ENCODE measurements at regions not wholly inside any gene's neighbourhood (a gene's known extent, or its start where the extent isn't known, plus 50 kb on each side); places are given as distances from the start of the nearest gene placed in this dataset.

DNA sequence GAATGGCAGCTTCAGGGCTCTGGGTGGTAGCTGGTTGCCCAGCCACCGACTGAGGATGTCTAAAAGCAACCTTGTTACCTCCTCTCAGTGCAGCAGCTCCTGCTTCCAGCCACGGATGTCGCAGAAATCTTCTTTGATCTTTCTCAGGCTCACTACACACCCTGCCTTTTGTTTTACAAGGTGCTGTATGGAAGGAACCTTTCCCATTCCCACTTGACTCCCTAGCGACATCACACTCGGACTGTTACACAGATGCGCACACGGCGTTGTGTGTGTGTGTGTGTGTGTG is 135.8 kb upstream of the CPHXL start:
- Histone ChIP-seq H4K8ac (ENCODE audit: low read depth in 2 of 2, low read length in 2 of 2) (no peak overlapping the region), H2BK20ac (ENCODE audit: low read depth, low read length) (no peak overlapping the region), H3K79me1 (ENCODE audit: low read depth in 1 of 2, low read length in 2 of 2) (no peaks in the 10 kb centered on the region), H2BK15ac (ENCODE audit: low read depth, low read length) (no peak overlapping the region), H3K4me2 (ENCODE audit: low read depth, low read length) (no peak overlapping the region), H2AFZ (replicated peaks; ENCODE audit: low read length, poor library complexity) (no peak overlapping the region), H2BK120ac (ENCODE audit: low read depth, low read length) (no peak overlapping the region), H3K14ac (replicated peaks; ENCODE audit: low read depth, low read length) (no peak overlapping the region), H2AK9ac (replicated peaks; ENCODE audit: low read depth, low read length, poor library complexity) (no peak overlapping the region), H3K9ac (ENCODE audit: low read depth, low read length) (no peak overlapping the region), H4K5ac (ENCODE audit: low read depth, low read length) (no peak overlapping the region), H3K9me3 (ENCODE audit: control insufficient read depth, insufficient read depth, low read length) (no peaks in the 10 kb centered on the region), H3K56ac (ENCODE audit: extremely low read depth, insufficient read depth, low read length) (no peak overlapping the region), H3K36me3 (ENCODE audit: control insufficient read depth, insufficient read depth, low read length) (no peaks in the 10 kb centered on the region), H3K4me1 (ENCODE audit: control insufficient read depth, insufficient read depth, low read length) (no peaks in the 10 kb centered on the region), H3K4ac (ENCODE audit: low read depth, low read length) (no peak overlapping the region), H4K91ac (ENCODE audit: insufficient read depth, low read depth, low read length) (no peak overlapping the region), H4K20me1 (ENCODE audit: insufficient read depth, low read length) (no peaks in the 10 kb centered on the region), H3K27ac (ENCODE audit: insufficient read depth, low read length) (no peak overlapping the region), H3K18ac (ENCODE audit: low read depth, low read length) (no peak overlapping the region), H3K9me1 (ENCODE audit: insufficient read depth, low read length) (no peaks in the 10 kb centered on the region), H3K23ac (ENCODE audit: low read depth, low read length) (no peak overlapping the region), H3K4me3 (ENCODE audit: insufficient read depth, low read depth, low read length) (no peak overlapping the region), H2BK5ac (ENCODE audit: low read depth, low read length, poor library complexity, severe bottlenecking) (no peak overlapping the region), H2AK5ac (ENCODE audit: low read depth, low read length) (no peak overlapping the region), H3K27me3 (ENCODE audit: control insufficient read depth, insufficient read depth, low read length) (no peaks in the 10 kb centered on the region)
- DNase-seq: no peak
- CTCF ChIA-PET: no interaction called here
- dilution Hi-C loops (cut with HindIII; ENCODE audit: low sequenced_read_pairs, unreplicated experiment): no loop called here
- TF ChIP-seq CHD1 (IDR thresholded peaks at IDR 0.05; ENCODE audit: low read depth, low read length): no peak
- TF ChIP-seq, protein P1, sequence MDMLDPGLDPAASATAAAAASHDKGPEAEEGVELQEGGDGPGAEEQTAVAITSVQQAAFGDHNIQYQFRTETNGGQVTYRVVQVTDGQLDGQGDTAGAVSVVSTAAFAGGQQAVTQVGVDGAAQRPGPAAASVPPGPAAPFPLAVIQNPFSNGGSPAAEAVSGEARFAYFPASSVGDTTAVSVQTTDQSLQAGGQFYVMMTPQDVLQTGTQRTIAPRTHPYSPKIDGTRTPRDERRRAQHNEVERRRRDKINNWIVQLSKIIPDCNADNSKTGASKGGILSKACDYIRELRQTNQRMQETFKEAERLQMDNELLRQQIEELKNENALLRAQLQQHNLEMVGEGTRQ (IDR thresholded peaks at IDR 0.05; ENCODE audit: low read depth, low read length): no peak
- TF ChIP-seq, protein P2, sequence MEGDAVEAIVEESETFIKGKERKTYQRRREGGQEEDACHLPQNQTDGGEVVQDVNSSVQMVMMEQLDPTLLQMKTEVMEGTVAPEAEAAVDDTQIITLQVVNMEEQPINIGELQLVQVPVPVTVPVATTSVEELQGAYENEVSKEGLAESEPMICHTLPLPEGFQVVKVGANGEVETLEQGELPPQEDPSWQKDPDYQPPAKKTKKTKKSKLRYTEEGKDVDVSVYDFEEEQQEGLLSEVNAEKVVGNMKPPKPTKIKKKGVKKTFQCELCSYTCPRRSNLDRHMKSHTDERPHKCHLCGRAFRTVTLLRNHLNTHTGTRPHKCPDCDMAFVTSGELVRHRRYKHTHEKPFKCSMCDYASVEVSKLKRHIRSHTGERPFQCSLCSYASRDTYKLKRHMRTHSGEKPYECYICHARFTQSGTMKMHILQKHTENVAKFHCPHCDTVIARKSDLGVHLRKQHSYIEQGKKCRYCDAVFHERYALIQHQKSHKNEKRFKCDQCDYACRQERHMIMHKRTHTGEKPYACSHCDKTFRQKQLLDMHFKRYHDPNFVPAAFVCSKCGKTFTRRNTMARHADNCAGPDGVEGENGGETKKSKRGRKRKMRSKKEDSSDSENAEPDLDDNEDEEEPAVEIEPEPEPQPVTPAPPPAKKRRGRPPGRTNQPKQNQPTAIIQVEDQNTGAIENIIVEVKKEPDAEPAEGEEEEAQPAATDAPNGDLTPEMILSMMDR (conservative IDR thresholded peaks at IDR 0.05; ENCODE audit: low read depth, low read length): no peak
- no peak for TF ChIP-seq MAZ (IDR thresholded peaks at IDR 0.05; ENCODE audit: borderline replicate concordance, low read depth, low read length)
- TF ChIP-seq RFX5 (IDR thresholded peaks at IDR 0.05; ENCODE audit: low read depth, low read length): no peak
- no peak for ATAC-seq (ENCODE audit: low read depth)
- intact Hi-C loops (cut with micrococcal nuclease): no loop called here
- WGBS, 2 experiments (ENCODE audit: extremely low coverage in 2 of 2, insufficient read length in 1 of 2): no CpG with 5 or more reads among the region's 8 CpGs
- BruUV-seq (replicated peaks): no TSS peak
- in situ Hi-C loops (cut with MboI; ENCODE audit: low sequenced_read_pairs): no loop called here
- POLR2A ChIA-PET (ENCODE audit: unreplicated experiment): no interaction called here

Measured in IMR-90 (cell line).